Sciatic nerve (tissue), 2 donors: ENCODE measurements at regions not wholly inside any gene's neighbourhood (a gene's known extent, or its start where the extent isn't known, plus 50 kb on each side); places are given as distances from the start of the nearest gene placed in this dataset.
"Not testable (repeated sequence)": the region's sequence is repeated elsewhere in the genome, so short reads cannot be mapped to it uniquely, and the experiment has no call there.

Experiments used
- ATAC-seq: fragments of 200-7000 bp; cut with Tn5 transposase; one replicate; pipeline ENCODE4 v1.9.1; 2020; ENCODE audit warnings: mild to moderate bottlenecking, moderate library complexity
- DNase-seq: peaks from one replicate; pipeline ENCODE4 v3.0.0-alpha.2; 2020; ENCODE audit warnings: low spot score
- intact Hi-C: fragments of 100-400 bp; cut with DNase I; formaldehyde crosslinking; loops from one replicate; pipeline ENCODE4 v1.14.2; 2022
- donor health status: DM: no; HTN: no; CAD: no.
- donor health status: DM: no; HTN: no; CAD: no.

- ATAC-seq (no peak), DNase-seq (no peak)
- intact Hi-C loops, result no loop called here
These were observed 1465.7 kb upstream of the DIAPH2 start for GRCh38 chrX:95218976-95219375.

GRCh38 chrX:95248386-95248785, 1436.3 kb upstream of the DIAPH2 start:
- no peak for DNase-seq
- ATAC-seq, result no peak
- intact Hi-C loops, result no loop called here

- ATAC-seq (no peak), DNase-seq (no peak)
- intact Hi-C loops, result no loop called here
These were observed 1394.2 kb upstream of the DIAPH2 start for GRCh38 chrX:95290455-95290854.

- no peak for ATAC-seq
- intact Hi-C loops, result no loop called here
These were observed 1393.1 kb upstream of the DIAPH2 start for GRCh38 chrX:95291561-95291960.

GRCh38 chrX:95318882-95319281, 1365.8 kb upstream of the DIAPH2 start:
- intact Hi-C loops, result no loop called here
- ATAC-seq, result no peak
- no peak for DNase-seq

More at GRCh38 chrX:95291561-95291960, 1393.1 kb upstream of the DIAPH2 start:
- DNase-seq, result no peak

- DNase-seq, result no peak
- intact Hi-C loops, result no loop called here
- ATAC-seq, result no peak
These were observed 1359.5 kb upstream of the DIAPH2 start for GRCh38 chrX:95325185-95325584.

GRCh38 chrX:95330292-95330691, 1354.3 kb upstream of the DIAPH2 start:
- no peak for DNase-seq
- intact Hi-C loops, result no loop called here

GRCh38 chrX:95332530-95332929, 1352.1 kb upstream of the DIAPH2 start:
- intact Hi-C loops, result no loop called here
- ATAC-seq (no peak), DNase-seq (no peak)

More at GRCh38 chrX:95330292-95330691, 1354.3 kb upstream of the DIAPH2 start:
- ATAC-seq, result no peak

- intact Hi-C loops, result no loop called here
- DNase-seq (no peak), ATAC-seq (no peak)
These were observed 1337.8 kb upstream of the DIAPH2 start for GRCh38 chrX:95346856-95347255.

GRCh38 chrX:95350774-95351488, 1333.7 kb upstream of the DIAPH2 start:
- DNase-seq (no peak), ATAC-seq (no peak)
- intact Hi-C loops, result no loop called here

GRCh38 chrX:95367286-95367685, 1317.4 kb upstream of the DIAPH2 start:
- DNase-seq (no peak), ATAC-seq (no peak)
- intact Hi-C loops, result no loop called here

GRCh38 chrX:95382799-95383198, 1301.8 kb upstream of the DIAPH2 start:
- intact Hi-C loops, result no loop called here
- ATAC-seq, result no peak
- DNase-seq, result no peak

- intact Hi-C loops, result no loop called here
- ATAC-seq (no peak), DNase-seq (no peak)
These were observed 1300.9 kb upstream of the DIAPH2 start for GRCh38 chrX:95383778-95384177.

- intact Hi-C loops, result loop anchor here (5.0 kb wide), 1 partner anchor 1755 kb away; the partner anchor contains the start of genes FAM133A and NAP1L3
- ATAC-seq (no peak), DNase-seq (no peak)
These were observed 1257.3 kb upstream of the DIAPH2 start for GRCh38 chrX:95427389-95427788.

GRCh38 chrX:95435198-95435597, 1249.4 kb upstream of the DIAPH2 start:
- ATAC-seq (no peak), DNase-seq (no peak)
- intact Hi-C loops, result no loop called here

GRCh38 chrX:95441836-95442235, 1242.8 kb upstream of the DIAPH2 start:
- ATAC-seq (no peak), DNase-seq (no peak)
- intact Hi-C loops, result no loop called here

GRCh38 chrX:95484781-95485180, 1199.9 kb upstream of the DIAPH2 start:
- DNase-seq (no peak), ATAC-seq (no peak)
- intact Hi-C loops, result no loop called here

- intact Hi-C loops, result no loop called here
- DNase-seq (no peak), ATAC-seq (no peak)
These were observed 1178.9 kb upstream of the DIAPH2 start for GRCh38 chrX:95505721-95506120.

- intact Hi-C loops, result no loop called here
- no peak for DNase-seq
- no peak for ATAC-seq
These were observed 1175.2 kb upstream of the DIAPH2 start for GRCh38 chrX:95509474-95509873.

- ATAC-seq, intact Hi-C loops, DNase-seq: not testable (repeated sequence)
These were observed 1160.6 kb upstream of the DIAPH2 start for GRCh38 chrX:95524018-95524417.

- no peak for ATAC-seq
- intact Hi-C loops, result no loop called here
- no peak for DNase-seq
These were observed 1148.5 kb upstream of the DIAPH2 start for GRCh38 chrX:95536111-95536510.
